IPS-18a (cell line): ENCODE measurements at regions not wholly inside any gene's neighbourhood (a gene's known extent, or its start where the extent isn't known, plus 50 kb on each side); places are given as distances from the start of the nearest gene placed in this dataset.
A peak's percentile ranks its signal among the peaks of the same experiment; 100 is the strongest.
"Not testable (repeated sequence)": the region's sequence is repeated elsewhere in the genome, so short reads cannot be mapped to it uniquely, and the experiment has no call there.

Experiments used
- H3K27ac ChIP-seq: one replicate; pipeline ENCODE4 v1.5.1; 2013; ENCODE audit warnings: low read length
- H3K27me3 ChIP-seq: one replicate; pipeline ENCODE4 v1.6.1; 2013; ENCODE audit warnings: mild to moderate bottlenecking, low read length; ENCODE audit not compliant: control insufficient read depth, insufficient read depth
- H3K36me3 ChIP-seq: one replicate; pipeline ENCODE4 v1.6.1; 2013; ENCODE audit warnings: low read depth, low read length; ENCODE audit not compliant: control insufficient read depth
- H3K4me1 ChIP-seq: one replicate; pipeline ENCODE4 v1.6.1; 2013; ENCODE audit warnings: low read depth, low read length; ENCODE audit not compliant: control insufficient read depth
- H3K4me3 ChIP-seq: one replicate; pipeline ENCODE4 v1.5.1; 2013; ENCODE audit warnings: low read length
- H3K9ac ChIP-seq: one replicate; pipeline ENCODE4 v1.6.1; 2013; ENCODE audit warnings: mild to moderate bottlenecking, low read length, moderate library complexity
- H3K9me3 ChIP-seq: one replicate; pipeline ENCODE4 v1.6.1; 2013; ENCODE audit warnings: low read depth, low read length; ENCODE audit not compliant: control insufficient read depth

DNA sequence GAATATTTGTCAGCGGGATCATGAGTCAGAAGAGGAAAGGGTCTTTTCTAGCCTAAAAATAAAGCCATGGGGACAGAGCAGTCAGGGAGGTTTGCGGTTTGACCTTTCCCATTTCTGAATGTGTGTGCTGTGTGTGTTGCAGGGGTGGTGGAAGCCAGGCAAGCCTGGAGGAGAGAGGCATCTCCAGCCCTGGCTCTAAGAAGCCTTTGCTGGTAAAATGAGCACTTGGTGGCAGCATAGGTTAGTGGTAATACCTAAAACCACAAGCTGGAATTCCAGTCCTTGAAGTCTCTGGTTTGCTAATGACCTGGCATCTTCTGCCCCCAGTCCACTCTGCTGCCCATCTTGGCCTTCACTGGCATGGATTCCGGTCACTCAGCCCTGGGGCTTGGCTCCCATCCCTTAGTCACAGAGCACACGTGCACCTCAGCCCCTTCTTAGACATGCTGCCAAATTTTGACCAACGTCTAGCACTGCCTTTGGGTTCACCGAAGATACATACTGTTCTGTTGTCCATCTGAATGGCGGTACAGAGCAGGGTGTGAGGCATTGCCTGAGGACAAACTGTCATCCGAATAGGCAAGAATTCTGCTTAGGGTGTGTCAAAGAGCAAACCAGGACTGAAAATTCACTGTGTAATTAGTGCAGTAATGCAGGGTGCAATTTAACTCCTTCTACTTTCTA lies 52.7 kb downstream of the KCNA5 start:
- no peaks in the 10 kb centered on the region for H3K4me1 ChIP-seq
- H3K27me3 ChIP-seq: no peaks in the 10 kb centered on the region
- H3K9ac ChIP-seq: no peak overlapping the region
- no peak overlapping the region for H3K27ac ChIP-seq
- H3K36me3 ChIP-seq: no peaks in the 10 kb centered on the region
- no peak overlapping the region for H3K4me3 ChIP-seq
- H3K9me3 ChIP-seq: no peaks in the 10 kb centered on the region

DNA sequence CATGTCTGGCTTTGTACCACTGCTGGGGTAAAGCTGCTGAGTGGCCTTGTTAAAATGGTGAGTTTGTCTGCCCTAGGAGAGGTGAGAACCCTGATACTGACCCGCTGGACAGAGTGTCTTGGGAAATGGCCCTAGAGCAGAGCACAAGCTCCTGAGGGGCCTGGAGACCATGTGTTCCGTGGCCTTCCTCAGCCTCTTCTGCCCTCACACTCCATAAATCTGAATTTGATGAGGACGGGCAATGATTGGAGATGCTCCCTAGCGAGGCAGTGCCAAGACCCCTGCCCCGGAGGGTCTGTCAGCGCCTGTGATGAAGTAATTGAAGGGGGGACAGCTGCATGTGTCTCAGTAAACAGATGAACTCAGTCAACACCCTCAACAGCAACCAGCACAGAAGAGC lies 54.1 kb downstream of the KCNA5 start:
- no peak overlapping the region for H3K9ac ChIP-seq

DNA sequence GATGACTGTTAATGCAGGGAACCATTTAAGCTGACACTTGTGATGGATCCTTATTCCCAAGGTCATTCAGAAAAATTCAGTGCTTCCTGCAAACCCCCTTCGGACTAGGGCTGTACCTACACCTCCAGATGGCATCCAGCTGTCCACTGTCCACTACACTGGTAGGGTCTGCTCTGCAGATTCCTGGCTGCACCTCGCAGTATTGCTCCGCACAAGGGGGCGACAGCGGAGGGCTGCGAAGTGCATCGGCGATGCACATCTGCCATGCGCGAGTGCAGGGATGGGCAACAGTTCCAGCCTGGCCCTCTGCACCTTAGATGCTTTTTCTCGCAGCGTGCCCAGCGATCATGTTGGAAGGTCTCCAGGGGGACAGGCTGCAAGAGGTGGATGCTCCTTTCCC lies 55.5 kb downstream of the KCNA5 start:
- no peaks in the 10 kb centered on the region for H3K36me3 ChIP-seq
- H3K27me3 ChIP-seq: no peaks in the 10 kb centered on the region
- H3K4me1 ChIP-seq: no peaks in the 10 kb centered on the region
- no peak overlapping the region for H3K4me3 ChIP-seq
- no peak overlapping the region for H3K27ac ChIP-seq
- no peaks in the 10 kb centered on the region for H3K9me3 ChIP-seq
- no peak overlapping the region for H3K9ac ChIP-seq

More for the DNA sequence above, 54.1 kb downstream of the KCNA5 start:
- no peaks in the 10 kb centered on the region for H3K4me1 ChIP-seq
- no peaks in the 10 kb centered on the region for H3K9me3 ChIP-seq
- H3K36me3 ChIP-seq: no peaks in the 10 kb centered on the region
- no peak overlapping the region for H3K27ac ChIP-seq
- H3K27me3 ChIP-seq: no peaks in the 10 kb centered on the region
- H3K4me3 ChIP-seq: no peak overlapping the region

DNA sequence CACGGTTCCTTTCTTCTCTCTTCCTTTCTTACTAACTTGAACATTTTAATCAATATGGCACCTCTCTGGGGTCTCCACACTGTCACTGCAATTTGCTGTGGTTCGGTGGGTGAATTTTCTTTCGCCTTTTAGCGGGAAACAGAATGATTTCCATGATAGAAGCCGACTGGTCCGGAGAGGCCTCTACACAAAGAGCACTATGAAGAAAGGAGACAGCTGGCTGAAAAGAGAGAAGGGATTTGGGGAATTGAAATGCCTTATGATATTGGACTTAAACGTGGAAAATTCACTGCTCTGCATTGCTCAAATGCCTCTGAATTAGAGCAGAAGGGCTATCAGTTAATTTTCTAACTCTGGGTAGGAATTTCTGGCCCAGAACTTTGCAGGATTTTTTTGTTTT lies 55.9 kb downstream of the KCNA5 start:
- no peaks in the 10 kb centered on the region for H3K4me1 ChIP-seq
- H3K4me3 ChIP-seq: no peak overlapping the region
- no peaks in the 10 kb centered on the region for H3K36me3 ChIP-seq
- no peaks in the 10 kb centered on the region for H3K27me3 ChIP-seq
- no peak overlapping the region for H3K27ac ChIP-seq
- no peaks in the 10 kb centered on the region for H3K9me3 ChIP-seq
- no peak overlapping the region for H3K9ac ChIP-seq

DNA sequence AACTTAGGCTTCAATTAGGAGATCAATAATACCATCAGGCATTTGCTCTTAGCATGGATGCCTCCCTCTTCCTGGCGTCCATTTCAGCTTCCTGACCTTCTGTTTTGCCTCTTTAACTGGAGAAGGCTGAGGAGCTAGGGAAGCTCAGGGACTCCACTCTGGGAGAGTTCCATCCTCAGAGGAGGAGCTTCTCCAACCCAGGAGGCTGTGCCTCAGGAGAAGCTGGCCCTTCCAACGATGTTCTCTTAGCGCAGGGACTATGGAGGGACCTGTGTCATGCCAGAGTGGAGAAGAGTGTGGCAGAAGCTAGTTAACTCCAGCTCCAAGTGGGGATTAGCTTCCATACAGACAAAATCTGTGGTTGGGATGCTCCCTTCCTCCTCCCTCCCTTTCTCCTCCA lies 58.0 kb downstream of the KCNA5 start:
- no peaks in the 10 kb centered on the region for H3K9me3 ChIP-seq
- H3K4me3 ChIP-seq: no peak overlapping the region
- no peaks in the 10 kb centered on the region for H3K36me3 ChIP-seq
- H3K27ac ChIP-seq: no peak overlapping the region
- no peaks in the 10 kb centered on the region for H3K4me1 ChIP-seq
- H3K9ac ChIP-seq: no peak overlapping the region
- H3K27me3 ChIP-seq: no peaks in the 10 kb centered on the region

DNA sequence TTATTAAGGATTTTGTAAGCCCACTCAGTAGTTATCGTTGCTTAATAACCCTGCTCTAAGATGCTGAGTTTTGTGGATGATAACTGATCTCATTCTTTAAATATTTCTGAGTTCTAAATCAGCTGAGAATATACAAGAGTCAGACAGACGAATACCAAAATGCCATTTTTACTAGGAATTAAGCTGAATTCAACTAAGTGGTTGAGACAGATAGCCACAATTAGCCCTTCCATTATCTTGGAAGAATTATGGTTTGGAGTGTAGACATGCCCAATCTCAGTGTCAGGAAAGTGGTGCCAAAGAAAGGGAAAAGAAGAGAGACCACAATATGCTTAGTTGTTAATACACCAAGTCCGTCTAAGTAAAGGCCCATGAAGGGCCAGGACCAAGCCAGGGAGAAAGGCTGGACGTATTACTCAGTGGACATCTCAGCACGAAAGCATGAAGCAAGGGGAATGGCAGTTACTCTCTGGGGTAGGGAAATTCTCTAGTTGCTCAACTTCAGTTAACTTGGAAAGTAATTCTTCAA lies 58.6 kb downstream of the KCNA5 start:
- no peaks in the 10 kb centered on the region for H3K9me3 ChIP-seq
- no peak overlapping the region for H3K27ac ChIP-seq
- H3K4me3 ChIP-seq: no peak overlapping the region
- H3K27me3 ChIP-seq: no peaks in the 10 kb centered on the region
- no peaks in the 10 kb centered on the region for H3K36me3 ChIP-seq
- no peaks in the 10 kb centered on the region for H3K4me1 ChIP-seq
- H3K9ac ChIP-seq: no peak overlapping the region

DNA sequence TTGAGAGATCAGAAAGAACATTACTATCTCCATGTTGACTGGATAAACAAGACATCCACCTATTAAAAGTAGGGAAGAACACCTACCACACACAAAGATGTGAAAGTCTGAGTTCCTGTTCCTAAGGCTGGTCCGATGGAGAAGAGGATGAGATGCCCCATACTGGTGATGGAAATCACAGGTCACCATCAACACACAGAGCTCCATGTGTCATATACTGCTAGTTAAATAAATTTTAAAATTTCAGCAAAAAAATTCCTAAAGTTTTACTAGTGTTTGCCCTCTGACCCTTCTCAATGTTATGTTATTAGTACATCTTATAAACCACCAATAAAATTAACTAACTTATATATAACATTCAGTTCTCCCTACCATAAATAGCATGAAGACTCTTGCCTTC lies 59.1 kb downstream of the KCNA5 start:
- H3K4me1 ChIP-seq: no peaks in the 10 kb centered on the region
- H3K4me3 ChIP-seq: no peak overlapping the region
- H3K27ac ChIP-seq: no peak overlapping the region
- no peaks in the 10 kb centered on the region for H3K36me3 ChIP-seq
- no peak overlapping the region for H3K9ac ChIP-seq
- no peaks in the 10 kb centered on the region for H3K27me3 ChIP-seq
- H3K9me3 ChIP-seq: no peaks in the 10 kb centered on the region

DNA sequence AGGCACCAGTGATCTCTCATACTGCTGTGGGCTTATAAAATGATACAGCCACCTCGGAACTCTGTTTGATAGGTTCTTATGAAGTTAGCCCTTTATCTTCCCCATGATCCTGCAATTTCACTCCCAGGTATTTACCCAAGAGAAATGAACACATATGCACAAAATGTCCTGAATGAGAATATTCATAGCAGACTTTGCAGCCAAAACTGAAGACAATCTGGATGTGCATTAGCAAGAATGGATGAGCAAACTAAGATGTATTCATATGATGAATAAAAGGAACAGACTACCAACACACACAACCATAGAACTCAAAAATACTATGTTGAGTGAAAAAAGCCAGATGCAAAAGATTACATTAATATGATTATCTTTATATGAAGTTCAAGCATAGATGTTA lies 66.7 kb downstream of the KCNA5 start:
- Histone ChIP-seq H3K4me3 (no peak overlapping the region), H3K27ac (no peak overlapping the region), H3K4me1 (no peaks in the 10 kb centered on the region), H3K36me3 (no peaks in the 10 kb centered on the region), H3K9ac (no peak overlapping the region), H3K27me3 (no peaks in the 10 kb centered on the region), H3K9me3 (no peaks in the 10 kb centered on the region)

DNA sequence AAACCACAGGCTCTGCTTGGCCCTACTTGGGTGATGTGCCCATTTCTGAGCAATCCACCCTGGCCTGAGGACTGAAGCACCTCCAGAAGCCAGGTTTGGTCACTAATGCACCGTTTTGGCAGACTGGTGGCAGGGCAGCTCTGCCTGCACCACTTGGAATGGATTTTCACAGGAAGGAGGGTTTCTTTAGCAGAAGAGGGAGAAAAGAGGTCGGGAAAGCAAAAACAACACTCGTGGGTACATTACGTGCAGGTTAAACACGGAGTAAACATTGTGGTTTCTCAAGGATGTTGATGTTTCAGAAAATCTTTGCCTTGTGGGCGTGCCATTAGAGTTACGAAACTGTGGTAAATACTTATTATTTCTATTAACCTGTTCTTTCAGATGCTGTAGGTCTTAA lies 70.8 kb downstream of the KCNA5 start:
- Histone ChIP-seq H3K27me3 (no peaks in the 10 kb centered on the region), H3K4me3 (no peak overlapping the region), H3K9me3 (no peaks in the 10 kb centered on the region), H3K36me3 (no peaks in the 10 kb centered on the region), H3K27ac (no peak overlapping the region), H3K9ac (no peak overlapping the region), H3K4me1 (no peaks in the 10 kb centered on the region)

DNA sequence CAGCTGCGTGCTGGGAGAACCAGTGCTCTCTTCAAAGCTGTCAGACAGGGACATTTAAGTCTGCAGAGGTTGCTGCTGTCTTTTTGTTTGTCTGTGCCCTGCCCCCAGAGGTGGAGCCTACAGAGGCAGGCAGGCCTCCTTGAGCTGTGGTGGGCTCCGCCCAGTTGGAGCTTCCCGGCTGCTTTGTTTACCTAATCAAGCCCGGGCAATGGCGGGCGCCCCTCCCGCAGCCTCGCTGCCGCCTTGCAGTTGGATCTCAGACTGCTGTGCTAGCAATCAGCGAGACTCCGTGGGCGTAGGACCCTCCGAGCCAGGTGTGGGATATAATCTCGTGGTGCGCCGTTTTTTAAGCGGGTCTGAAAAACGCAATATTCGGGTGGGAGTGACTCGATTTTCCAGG lies 78.1 kb downstream of the KCNA5 start:
- H3K27ac ChIP-seq, H3K36me3 ChIP-seq, H3K4me1 ChIP-seq, H3K4me3 ChIP-seq, H3K27me3 ChIP-seq, H3K9me3 ChIP-seq, H3K9ac ChIP-seq: not testable (repeated sequence)

DNA sequence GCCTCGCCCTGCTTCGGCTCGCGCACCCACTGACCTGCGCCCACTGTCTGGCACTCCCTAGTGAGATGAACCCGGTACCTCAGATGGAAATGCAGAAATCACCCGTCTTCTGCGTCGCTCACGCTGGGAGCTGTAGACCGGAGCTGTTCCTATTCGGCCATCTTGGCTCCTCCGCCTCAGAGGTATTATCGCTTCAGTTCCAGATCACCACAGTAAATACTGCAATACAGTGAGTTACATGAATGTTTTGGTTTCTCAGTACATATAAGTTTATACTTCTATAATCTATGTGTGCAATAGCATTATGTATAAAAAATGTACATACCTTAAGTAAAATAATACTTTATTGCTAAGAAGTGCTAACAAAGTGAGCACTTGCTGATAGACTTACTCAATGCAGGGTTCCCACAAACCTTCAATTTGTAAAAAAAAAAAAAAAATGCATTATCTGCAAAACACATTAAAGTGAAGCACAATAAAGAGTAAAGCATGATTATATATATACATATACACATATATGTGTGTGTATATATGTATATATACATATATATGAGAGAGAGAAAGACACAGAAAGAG lies 78.7 kb downstream of the KCNA5 start:
- H3K27me3 ChIP-seq, H3K27ac ChIP-seq, H3K4me1 ChIP-seq, H3K36me3 ChIP-seq, H3K9me3 ChIP-seq: not testable (repeated sequence)
- H3K4me3 ChIP-seq: peak overlapping the region; percentile 51
- peak overlapping the region; percentile 22 for H3K9ac ChIP-seq

DNA sequence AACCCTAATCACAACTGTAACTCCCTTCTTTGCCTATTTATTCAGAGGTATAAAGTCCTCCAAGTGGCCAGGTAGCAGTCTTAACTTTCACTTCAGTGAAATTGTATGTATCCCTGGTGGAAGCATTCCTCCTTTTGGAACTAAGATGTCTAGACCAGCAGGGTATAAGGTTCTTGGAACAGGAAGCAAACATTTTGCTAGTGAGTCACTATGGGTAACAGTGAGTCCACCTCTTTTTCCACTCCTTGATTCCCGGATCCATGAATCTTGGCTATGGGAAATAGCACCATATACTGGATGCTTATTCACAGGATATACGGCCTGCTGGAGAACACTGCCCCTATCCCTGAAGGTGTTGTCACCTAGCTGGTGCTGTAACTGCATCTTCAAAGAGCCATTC lies 80.2 kb downstream of the KCNA5 start:
- H3K27ac ChIP-seq: no peak overlapping the region
- no peak overlapping the region for H3K4me3 ChIP-seq
- H3K4me1 ChIP-seq: peaks cover 3% of the 10 kb centered on the region
- H3K9me3 ChIP-seq: no peaks in the 10 kb centered on the region
- no peaks in the 10 kb centered on the region for H3K36me3 ChIP-seq
- no peak overlapping the region for H3K9ac ChIP-seq
- no peaks in the 10 kb centered on the region for H3K27me3 ChIP-seq
